HL-60 (cell line): ENCODE measurements at regions not wholly inside any gene's neighbourhood (a gene's known extent, or its start where the extent isn't known, plus 50 kb on each side); places are given as distances from the start of the nearest gene placed in this dataset.

Source experiments
- POLR2AphosphoS5 ChIP-seq: IDR thresholded peaks from 2 replicates; pipeline ENCODE4 v1.6.1; 2012; ENCODE audit warnings: low read depth
- TF ChIP-seq, protein P1 (sequence below): IDR thresholded peaks from one replicate; pipeline ENCODE4 v1.5.1; 2011; ENCODE audit warnings: low read length, control low read depth, inconsistent platforms; ENCODE audit not compliant: insufficient read depth
- TF ChIP-seq, protein P2 (sequence below): IDR thresholded peaks from 2 replicates; pipeline ENCODE4 v1.6.1; 2012; ENCODE audit warnings: low read depth; ENCODE audit not compliant: insufficient replicate concordance

GRCh38 chr13:22118158-22118557, 447.3 kb downstream of the FGF9 start:
- TF ChIP-seq, protein P1, sequence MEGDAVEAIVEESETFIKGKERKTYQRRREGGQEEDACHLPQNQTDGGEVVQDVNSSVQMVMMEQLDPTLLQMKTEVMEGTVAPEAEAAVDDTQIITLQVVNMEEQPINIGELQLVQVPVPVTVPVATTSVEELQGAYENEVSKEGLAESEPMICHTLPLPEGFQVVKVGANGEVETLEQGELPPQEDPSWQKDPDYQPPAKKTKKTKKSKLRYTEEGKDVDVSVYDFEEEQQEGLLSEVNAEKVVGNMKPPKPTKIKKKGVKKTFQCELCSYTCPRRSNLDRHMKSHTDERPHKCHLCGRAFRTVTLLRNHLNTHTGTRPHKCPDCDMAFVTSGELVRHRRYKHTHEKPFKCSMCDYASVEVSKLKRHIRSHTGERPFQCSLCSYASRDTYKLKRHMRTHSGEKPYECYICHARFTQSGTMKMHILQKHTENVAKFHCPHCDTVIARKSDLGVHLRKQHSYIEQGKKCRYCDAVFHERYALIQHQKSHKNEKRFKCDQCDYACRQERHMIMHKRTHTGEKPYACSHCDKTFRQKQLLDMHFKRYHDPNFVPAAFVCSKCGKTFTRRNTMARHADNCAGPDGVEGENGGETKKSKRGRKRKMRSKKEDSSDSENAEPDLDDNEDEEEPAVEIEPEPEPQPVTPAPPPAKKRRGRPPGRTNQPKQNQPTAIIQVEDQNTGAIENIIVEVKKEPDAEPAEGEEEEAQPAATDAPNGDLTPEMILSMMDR: no peak
- TF ChIP-seq POLR2AphosphoS5: no peak
- TF ChIP-seq, protein P2, sequence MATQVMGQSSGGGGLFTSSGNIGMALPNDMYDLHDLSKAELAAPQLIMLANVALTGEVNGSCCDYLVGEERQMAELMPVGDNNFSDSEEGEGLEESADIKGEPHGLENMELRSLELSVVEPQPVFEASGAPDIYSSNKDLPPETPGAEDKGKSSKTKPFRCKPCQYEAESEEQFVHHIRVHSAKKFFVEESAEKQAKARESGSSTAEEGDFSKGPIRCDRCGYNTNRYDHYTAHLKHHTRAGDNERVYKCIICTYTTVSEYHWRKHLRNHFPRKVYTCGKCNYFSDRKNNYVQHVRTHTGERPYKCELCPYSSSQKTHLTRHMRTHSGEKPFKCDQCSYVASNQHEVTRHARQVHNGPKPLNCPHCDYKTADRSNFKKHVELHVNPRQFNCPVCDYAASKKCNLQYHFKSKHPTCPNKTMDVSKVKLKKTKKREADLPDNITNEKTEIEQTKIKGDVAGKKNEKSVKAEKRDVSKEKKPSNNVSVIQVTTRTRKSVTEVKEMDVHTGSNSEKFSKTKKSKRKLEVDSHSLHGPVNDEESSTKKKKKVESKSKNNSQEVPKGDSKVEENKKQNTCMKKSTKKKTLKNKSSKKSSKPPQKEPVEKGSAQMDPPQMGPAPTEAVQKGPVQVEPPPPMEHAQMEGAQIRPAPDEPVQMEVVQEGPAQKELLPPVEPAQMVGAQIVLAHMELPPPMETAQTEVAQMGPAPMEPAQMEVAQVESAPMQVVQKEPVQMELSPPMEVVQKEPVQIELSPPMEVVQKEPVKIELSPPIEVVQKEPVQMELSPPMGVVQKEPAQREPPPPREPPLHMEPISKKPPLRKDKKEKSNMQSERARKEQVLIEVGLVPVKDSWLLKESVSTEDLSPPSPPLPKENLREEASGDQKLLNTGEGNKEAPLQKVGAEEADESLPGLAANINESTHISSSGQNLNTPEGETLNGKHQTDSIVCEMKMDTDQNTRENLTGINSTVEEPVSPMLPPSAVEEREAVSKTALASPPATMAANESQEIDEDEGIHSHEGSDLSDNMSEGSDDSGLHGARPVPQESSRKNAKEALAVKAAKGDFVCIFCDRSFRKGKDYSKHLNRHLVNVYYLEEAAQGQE: no peak
